ENCODE measurements at regions not wholly inside any gene's neighbourhood (a gene's known extent, or its start where the extent isn't known, plus 50 kb on each side); places are given as distances from the start of the nearest gene placed in this dataset.

GRCh38 chr7:68146983-68147382 is 1150.3 kb downstream of the TYW1 start:
- Histone ChIP-seq H3K27ac (ENCODE audit: low read depth, low read length) (no peak overlapping the region), H2BK20ac (ENCODE audit: low read length) (no peak overlapping the region), H3K4me1 (replicated peaks in 1 of 4; ENCODE audit: control insufficient read depth in 3 of 4, insufficient read depth in 4 of 4, low read length in 3 of 4) (no peaks in the 10 kb centered on the region), H2BK12ac (ENCODE audit: low read depth, low read length) (no peak overlapping the region), H3K18ac (ENCODE audit: extremely low read depth, low read length) (no peak overlapping the region), H3K23me2 (ENCODE audit: low read depth, low read length) (no peaks in the 10 kb centered on the region), H3K23ac (ENCODE audit: insufficient read length) (no peak overlapping the region), H3K79me1 (ENCODE audit: low read depth, low read length) (no peaks in the 10 kb centered on the region), H3K9ac (replicated peaks in 1 of 4; ENCODE audit: extremely low read depth in 1 of 4, low read depth in 3 of 4, low read length in 3 of 4) (no peak overlapping the region), H3K9me3 (ENCODE audit: insufficient read depth in 2 of 2, low read depth in 1 of 2, low read length in 1 of 2) (peaks cover 4 to 5% of the 10 kb centered on the region in 2 experiments; a peak in 1 of 4 replicates), H3K14ac (ENCODE audit: insufficient read length) (no peak overlapping the region), H3K4me3 (ENCODE audit: extremely low read depth in 1 of 4, insufficient read depth in 2 of 4, low read depth in 3 of 4, low read length in 4 of 4) (no peak overlapping the region), H3K36me3 (ENCODE audit: control insufficient read depth in 2 of 4, insufficient read depth in 4 of 4, low read length in 3 of 4) (no peaks in the 10 kb centered on the region), H3K56ac (replicated peaks; ENCODE audit: insufficient read length, low read depth, low read length) (no peak overlapping the region), H2AFZ (ENCODE audit: low read length) (peak overlapping the region; percentile 12; the same call in 1 of the 2 replicates), H3K79me2 (ENCODE audit: control insufficient read depth in 1 of 2, insufficient read depth in 2 of 2, low read length in 2 of 2) (no peaks in the 10 kb centered on the region), H3K4ac (replicated peaks; ENCODE audit: insufficient read length, low read depth, low read length) (no peak overlapping the region), H4K8ac (ENCODE audit: extremely low read depth, insufficient read depth, low read length) (no peak overlapping the region), H3K4me2 (ENCODE audit: insufficient read depth in 1 of 2, low read depth in 2 of 2, low read length in 2 of 2) (no peak overlapping the region), H4K91ac (replicated peaks; ENCODE audit: insufficient read length, low read length) (no peak overlapping the region), H2BK120ac (replicated peaks; ENCODE audit: low read depth, low read length) (no peak overlapping the region), H4K20me1 (replicated peaks in 1 of 2; ENCODE audit: control insufficient read depth in 1 of 2, insufficient read depth in 2 of 2, low read length in 2 of 2) (no peaks in the 10 kb centered on the region), H4K5ac (ENCODE audit: insufficient read length, low read depth, low read length) (no peak overlapping the region), H3K27me3 (replicated peaks in 1 of 4; ENCODE audit: control insufficient read depth in 3 of 4, extremely low read depth in 1 of 4, insufficient read depth in 3 of 4, low read length in 3 of 4) (no peaks in the 10 kb centered on the region), H2AK5ac (ENCODE audit: low read depth, low read length) (no peak overlapping the region), H2BK15ac (ENCODE audit: low read length) (no peak overlapping the region), H2BK5ac (ENCODE audit: low read depth, low read length) (no peak overlapping the region)
- no peak for FAIRE-seq
- TF ChIP-seq CBX5 (IDR thresholded peaks at IDR 0.05; ENCODE audit: low read depth, low read length) (no peak), POLR2A (IDR thresholded peaks at IDR 0.05; ENCODE audit: control extremely low read depth in 1 of 2, low read depth in 2 of 2, low read length in 2 of 2) (no peak), SP4 (IDR thresholded peaks at IDR 0.05; ENCODE audit: low read length) (no peak), YY1 (IDR thresholded peaks at IDR 0.05; ENCODE audit: low read depth, low read length) (no peak), SP1 (IDR thresholded peaks at IDR 0.05; ENCODE audit: low read depth, low read length) (no peak), CTBP2 (IDR thresholded peaks at IDR 0.05; ENCODE audit: borderline replicate concordance, insufficient read depth, insufficient read length, low read length) (no peak), PHF8 (conservative IDR thresholded peaks at IDR 0.05; ENCODE audit: low read depth, low read length) (no peak)
- TF ChIP-seq, protein P1, sequence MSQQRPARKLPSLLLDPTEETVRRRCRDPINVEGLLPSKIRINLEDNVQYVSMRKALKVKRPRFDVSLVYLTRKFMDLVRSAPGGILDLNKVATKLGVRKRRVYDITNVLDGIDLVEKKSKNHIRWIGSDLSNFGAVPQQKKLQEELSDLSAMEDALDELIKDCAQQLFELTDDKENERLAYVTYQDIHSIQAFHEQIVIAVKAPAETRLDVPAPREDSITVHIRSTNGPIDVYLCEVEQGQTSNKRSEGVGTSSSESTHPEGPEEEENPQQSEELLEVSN (IDR thresholded peaks at IDR 0.05), result no peak
- TF ChIP-seq, protein P2, sequence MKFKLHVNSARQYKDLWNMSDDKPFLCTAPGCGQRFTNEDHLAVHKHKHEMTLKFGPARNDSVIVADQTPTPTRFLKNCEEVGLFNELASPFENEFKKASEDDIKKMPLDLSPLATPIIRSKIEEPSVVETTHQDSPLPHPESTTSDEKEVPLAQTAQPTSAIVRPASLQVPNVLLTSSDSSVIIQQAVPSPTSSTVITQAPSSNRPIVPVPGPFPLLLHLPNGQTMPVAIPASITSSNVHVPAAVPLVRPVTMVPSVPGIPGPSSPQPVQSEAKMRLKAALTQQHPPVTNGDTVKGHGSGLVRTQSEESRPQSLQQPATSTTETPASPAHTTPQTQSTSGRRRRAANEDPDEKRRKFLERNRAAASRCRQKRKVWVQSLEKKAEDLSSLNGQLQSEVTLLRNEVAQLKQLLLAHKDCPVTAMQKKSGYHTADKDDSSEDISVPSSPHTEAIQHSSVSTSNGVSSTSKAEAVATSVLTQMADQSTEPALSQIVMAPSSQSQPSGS (IDR thresholded peaks at IDR 0.05; ENCODE audit: low read length), result no peak
- 68% methylated on average over 1 of the region's 1 CpG; no CpG with 5 or more reads in 1 of the 2 experiments for WGBS, 2 experiments (ENCODE audit: extremely low coverage in 1 of 2, insufficient coverage in 1 of 2, insufficient read length in 1 of 2, insufficient replicate concordance in 2 of 2, low coverage in 1 of 2, low lambda C conversion rate in 2 of 2, missing lambda C conversion rate in 1 of 2)
- no peak for DNase-seq (ENCODE audit: low read depth in 1 of 2, low spot score in 2 of 2)
- POLR2A ChIA-PET (ENCODE audit: partially characterized antibody), result no interaction called here
- CTCF ChIA-PET (ENCODE audit: partially characterized antibody), result no interaction called here

All from H1 (cell line).